ENCODE measurements at regions not wholly inside any gene's neighbourhood (a gene's known extent, or its start where the extent isn't known, plus 50 kb on each side); places are given as distances from the start of the nearest gene placed in this dataset.

GRCh38 chr15:97009031-97009431 lies 678.5 kb downstream of the NR2F2 start:
- Histone ChIP-seq H3K14ac (replicated peaks; ENCODE audit: low read depth, low read length) (no peak overlapping the region), H2BK15ac (ENCODE audit: low read depth, low read length) (no peak overlapping the region), H3K23ac (ENCODE audit: low read depth, low read length) (no peak overlapping the region), H3K9me1 (ENCODE audit: insufficient read depth, low read length) (no peaks in the 10 kb centered on the region), H2BK5ac (ENCODE audit: low read depth, low read length, poor library complexity, severe bottlenecking) (no peak overlapping the region), H3K18ac (ENCODE audit: low read depth, low read length) (no peak overlapping the region), H3K4me3 (ENCODE audit: insufficient read depth, low read depth, low read length) (no peak overlapping the region), H4K20me1 (ENCODE audit: insufficient read depth, low read length) (no peaks in the 10 kb centered on the region), H3K79me1 (ENCODE audit: low read depth in 1 of 2, low read length in 2 of 2) (no peaks in the 10 kb centered on the region), H2BK120ac (ENCODE audit: low read depth, low read length) (no peak overlapping the region), H3K4ac (ENCODE audit: low read depth, low read length) (no peak overlapping the region), H3K4me1 (ENCODE audit: control insufficient read depth, insufficient read depth, low read length) (no peaks in the 10 kb centered on the region), H3K36me3 (ENCODE audit: control insufficient read depth, insufficient read depth, low read length) (no peaks in the 10 kb centered on the region), H4K5ac (ENCODE audit: low read depth, low read length) (no peak overlapping the region), H4K8ac (ENCODE audit: low read depth in 2 of 2, low read length in 2 of 2) (no peak overlapping the region), H2AK9ac (replicated peaks; ENCODE audit: low read depth, low read length, poor library complexity) (no peak overlapping the region), H4K91ac (ENCODE audit: insufficient read depth, low read depth, low read length) (no peak overlapping the region), H3K4me2 (ENCODE audit: low read depth, low read length) (no peak overlapping the region), H3K27me3 (ENCODE audit: control insufficient read depth, insufficient read depth, low read length) (no peaks in the 10 kb centered on the region), H3K27ac (ENCODE audit: insufficient read depth, low read length) (no peak overlapping the region), H3K9ac (ENCODE audit: low read depth, low read length) (no peak overlapping the region), H2AFZ (replicated peaks; ENCODE audit: low read length, poor library complexity) (no peak overlapping the region), H3K9me3 (ENCODE audit: control insufficient read depth, insufficient read depth, low read length) (peaks cover 13% of the 10 kb centered on the region), H3K56ac (ENCODE audit: extremely low read depth, insufficient read depth, low read length) (no peak overlapping the region), H2BK20ac (ENCODE audit: low read depth, low read length) (no peak overlapping the region), H2AK5ac (ENCODE audit: low read depth, low read length) (no peak overlapping the region)
- CTCF ChIA-PET, result no interaction called here
- intact Hi-C loops (cut with micrococcal nuclease) (no loop called here), dilution Hi-C loops (cut with HindIII; ENCODE audit: low sequenced_read_pairs, unreplicated experiment) (no loop called here), in situ Hi-C loops (cut with MboI; ENCODE audit: low sequenced_read_pairs) (no loop called here)
- POLR2A ChIA-PET (ENCODE audit: unreplicated experiment), result no interaction called here
- no peak for DNase-seq
- WGBS, 2 experiments (ENCODE audit: extremely low coverage in 2 of 2, insufficient read length in 1 of 2), result no CpG with 5 or more reads among the region's 6 CpGs
- TF ChIP-seq CEBPB (IDR thresholded peaks at IDR 0.05; ENCODE audit: low read depth, low read length), result no peak
- no peak for TF ChIP-seq MAFK (IDR thresholded peaks at IDR 0.05; ENCODE audit: low read depth, low read length)
- no peak for TF ChIP-seq USF2 (IDR thresholded peaks at IDR 0.05; ENCODE audit: low read depth, low read length)
- TF ChIP-seq ELK1 (IDR thresholded peaks at IDR 0.05; ENCODE audit: borderline replicate concordance, low read depth, low read length), result no peak
- no peak for TF ChIP-seq MAZ (IDR thresholded peaks at IDR 0.05; ENCODE audit: borderline replicate concordance, low read depth, low read length)
- no peak for TF ChIP-seq SMC3 (IDR thresholded peaks at IDR 0.05; ENCODE audit: low read depth, low read length)
- no peak for TF ChIP-seq RFX5 (IDR thresholded peaks at IDR 0.05; ENCODE audit: low read depth, low read length)
- no peak for TF ChIP-seq NFE2L2 (IDR thresholded peaks at IDR 0.05; ENCODE audit: low read depth, low read length)
- no peak for TF ChIP-seq RCOR1 (IDR thresholded peaks at IDR 0.05; ENCODE audit: insufficient replicate concordance, low read length)
- no peak for TF ChIP-seq FOS (IDR thresholded peaks at IDR 0.05; ENCODE audit: low read depth, low read length)
- no peak for TF ChIP-seq RAD21 (IDR thresholded peaks at IDR 0.05; ENCODE audit: low read length)
- TF ChIP-seq CHD1 (IDR thresholded peaks at IDR 0.05; ENCODE audit: low read depth, low read length), result no peak
- no peak for TF ChIP-seq POLR2A (IDR thresholded peaks at IDR 0.05; ENCODE audit: low read depth, low read length)
- no peak for TF ChIP-seq CTCF (conservative IDR thresholded peaks at IDR 0.05; ENCODE audit: low read depth, low read length)
- TF ChIP-seq MXI1 (IDR thresholded peaks at IDR 0.05; ENCODE audit: borderline replicate concordance, low read depth, low read length), result no peak
- TF ChIP-seq BHLHE40 (IDR thresholded peaks at IDR 0.05; ENCODE audit: low read depth, low read length), result no peak
- no peak for ATAC-seq (ENCODE audit: low read depth)
- no TSS peak for BruUV-seq (replicated peaks)

All from IMR-90 (cell line).